Fibroblast of pulmonary artery (primary cell): ENCODE measurements at regions not wholly inside any gene's neighbourhood (a gene's known extent, or its start where the extent isn't known, plus 50 kb on each side); places are given as distances from the start of the nearest gene placed in this dataset.

ENCODE experiments used
- DNase-seq: peaks from one replicate; pipeline ENCODE4 v3.0.0-alpha.2; 2010; ENCODE audit warnings: low read depth
- H3K4me3 ChIP-seq: replicated peaks from 2 replicates; pipeline ENCODE4 v1.5.1; 2011; ENCODE audit warnings: low read depth, mild to moderate bottlenecking, control low read depth, low read length, moderate library complexity
- TF ChIP-seq, protein P1 (sequence below): IDR thresholded peaks from 2 replicates; pipeline ENCODE4 v1.5.1; 2011; ENCODE audit warnings: mild to moderate bottlenecking, control low read depth, low read length, inconsistent platforms; ENCODE audit errors: missing control alignments

GRCh38 chr14:62056789-62057188 lies 294.6 kb downstream of the SNAPC1 start:
- TF ChIP-seq, protein P1, sequence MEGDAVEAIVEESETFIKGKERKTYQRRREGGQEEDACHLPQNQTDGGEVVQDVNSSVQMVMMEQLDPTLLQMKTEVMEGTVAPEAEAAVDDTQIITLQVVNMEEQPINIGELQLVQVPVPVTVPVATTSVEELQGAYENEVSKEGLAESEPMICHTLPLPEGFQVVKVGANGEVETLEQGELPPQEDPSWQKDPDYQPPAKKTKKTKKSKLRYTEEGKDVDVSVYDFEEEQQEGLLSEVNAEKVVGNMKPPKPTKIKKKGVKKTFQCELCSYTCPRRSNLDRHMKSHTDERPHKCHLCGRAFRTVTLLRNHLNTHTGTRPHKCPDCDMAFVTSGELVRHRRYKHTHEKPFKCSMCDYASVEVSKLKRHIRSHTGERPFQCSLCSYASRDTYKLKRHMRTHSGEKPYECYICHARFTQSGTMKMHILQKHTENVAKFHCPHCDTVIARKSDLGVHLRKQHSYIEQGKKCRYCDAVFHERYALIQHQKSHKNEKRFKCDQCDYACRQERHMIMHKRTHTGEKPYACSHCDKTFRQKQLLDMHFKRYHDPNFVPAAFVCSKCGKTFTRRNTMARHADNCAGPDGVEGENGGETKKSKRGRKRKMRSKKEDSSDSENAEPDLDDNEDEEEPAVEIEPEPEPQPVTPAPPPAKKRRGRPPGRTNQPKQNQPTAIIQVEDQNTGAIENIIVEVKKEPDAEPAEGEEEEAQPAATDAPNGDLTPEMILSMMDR, result no peak
- no peak for DNase-seq
- H3K4me3 ChIP-seq, result no peak overlapping the region

- no peak overlapping the region for H3K4me3 ChIP-seq
- TF ChIP-seq, protein P1, result no peak
- no peak for DNase-seq
Measured at GRCh38 chr14:62062645-62063044, 300.4 kb downstream of the SNAPC1 start.

DNA sequence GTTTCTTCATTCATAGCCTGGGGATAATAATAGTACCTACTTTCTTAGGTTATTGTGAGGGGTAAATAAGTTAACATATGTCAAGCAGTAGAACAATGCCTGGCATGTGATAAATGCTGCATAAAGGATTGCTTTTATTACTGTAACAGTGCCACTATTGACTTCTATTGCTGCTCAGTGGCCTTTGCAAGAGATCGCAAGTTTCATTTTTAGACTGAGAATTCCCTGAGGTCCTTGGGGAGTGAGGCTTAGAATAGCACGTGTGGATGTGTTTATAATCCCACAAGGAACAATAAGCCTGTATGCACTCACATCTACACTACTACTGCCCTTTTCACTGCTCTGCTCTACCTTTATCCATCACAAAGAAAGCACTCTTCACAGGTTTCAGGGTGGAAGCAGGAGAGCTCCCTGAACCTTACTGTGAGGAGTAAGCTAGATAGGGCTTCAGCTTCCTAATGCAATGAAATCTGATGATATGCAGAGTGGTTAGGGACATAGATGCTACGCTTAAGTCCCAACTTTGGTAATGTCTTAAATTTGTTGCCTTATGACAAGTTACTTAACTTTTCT lies 302.6 kb downstream of the SNAPC1 start:
- TF ChIP-seq, protein P1, result no peak
- no peak for DNase-seq
- H3K4me3 ChIP-seq, result no peak overlapping the region

DNA sequence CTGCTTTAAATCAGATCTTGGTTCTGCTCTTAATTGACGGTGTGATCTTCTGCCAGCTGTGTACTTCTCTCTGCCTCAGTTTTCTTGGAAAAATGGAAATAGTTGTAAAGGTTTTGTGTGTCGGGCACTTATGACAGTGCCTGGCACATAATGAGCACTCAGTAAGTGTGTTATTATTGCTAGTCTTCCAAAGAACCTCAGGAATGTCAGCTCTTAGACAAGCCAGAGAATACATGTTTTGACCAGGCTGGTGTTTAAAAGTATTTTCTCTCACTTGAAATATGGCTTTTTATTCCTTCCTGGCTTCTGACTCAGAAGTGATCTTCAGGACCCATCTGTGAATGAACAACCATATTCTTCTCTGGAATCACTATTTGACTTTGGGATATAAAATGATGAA lies 304.1 kb downstream of the SNAPC1 start:
- TF ChIP-seq, protein P1, result no peak
- no peak for DNase-seq
- H3K4me3 ChIP-seq, result no peak overlapping the region

DNA sequence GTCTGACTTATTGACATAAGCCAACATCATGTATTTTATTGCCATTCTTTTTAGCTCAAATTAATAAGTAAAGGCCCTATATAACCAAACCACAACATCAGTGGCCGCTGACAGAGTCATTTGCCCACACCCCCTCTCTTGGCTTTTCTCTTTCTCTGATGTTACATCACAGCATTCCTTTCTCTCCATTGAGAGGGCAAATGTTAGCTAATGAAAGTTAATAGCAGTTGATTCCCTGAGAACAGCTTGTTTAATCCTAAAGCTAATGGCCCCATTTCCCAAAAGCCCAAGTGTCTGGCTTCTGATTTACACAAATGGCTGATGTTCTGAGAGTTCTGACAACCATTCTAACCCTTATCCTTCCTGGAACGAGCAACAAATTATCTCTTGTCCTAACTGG lies 308.8 kb downstream of the SNAPC1 start:
- no peak overlapping the region for H3K4me3 ChIP-seq
- DNase-seq, result no peak
- TF ChIP-seq, protein P1, result no peak

GRCh38 chr14:62076368-62076767 lies 314.1 kb downstream of the SNAPC1 start:
- H3K4me3 ChIP-seq, result no peak overlapping the region
- DNase-seq, result no peak
- TF ChIP-seq, protein P1, result no peak

- no peak overlapping the region for H3K4me3 ChIP-seq
Measured at GRCh38 chr14:62076825-62077605, 314.8 kb downstream of the SNAPC1 start.

More at GRCh38 chr14:62076825-62077605, 314.8 kb downstream of the SNAPC1 start:
- TF ChIP-seq, protein P1, result no peak
- DNase-seq, result no peak
